Transverse colon (tissue), 4 donors: ENCODE measurements at regions not wholly inside any gene's neighbourhood (a gene's known extent, or its start where the extent isn't known, plus 50 kb on each side); places are given as distances from the start of the nearest gene placed in this dataset.

Source experiments
- DNase-seq: peaks from one replicate; pipeline ENCODE4 v3.0.0-alpha.2; 2019
- H3K27ac ChIP-seq, 4 donors: fragments of 200-600 bp; sonication (generic); 2 replicates each; pipeline ENCODE4 v1.5.1; 2016 to 2018; ENCODE audit warnings: inconsistent platforms in 4 of 4
- H3K27me3 ChIP-seq: fragments of 200-600 bp; sonication (generic); 2 replicates; pipeline ENCODE4 v1.5.1; 2017; ENCODE audit warnings: inconsistent platforms
- H3K36me3 ChIP-seq, 4 donors: fragments of 200-600 bp; sonication (generic); 2 replicates each; pipeline ENCODE4 v1.5.1; 2017 to 2019; ENCODE audit warnings: inconsistent platforms in 4 of 4
- H3K4me1 ChIP-seq, 4 donors: fragments of 200-600 bp; sonication (generic); 2 replicates each; pipeline ENCODE4 v1.5.1; 2017 to 2020; ENCODE audit warnings: inconsistent platforms in 4 of 4
- H3K4me3 ChIP-seq, 4 donors: fragments of 200-600 bp; sonication (generic); 1 replicate in 1 of 4; 2 replicates in 3 of 4; pipeline versions ENCODE4 v1.5.1 to v1.6.1; 2017 to 2019; ENCODE audit warnings: inconsistent platforms in 4 of 4
- H3K9me3 ChIP-seq, 2 donors: fragments of 200-600 bp; sonication (generic); 2 replicates each; pipeline ENCODE4 v1.5.1; 2017 to 2019; ENCODE audit warnings: inconsistent platforms in 2 of 2
- EP300 ChIP-seq: sonication (generic); formaldehyde crosslinking; IDR thresholded peaks from one replicate; pipeline ENCODE4 v1.6.1; 2017; ENCODE audit warnings: antibody characterized with exemption, low read depth
- POLR2A ChIP-seq: fragments of 450-650 bp; IDR thresholded peaks from one replicate; pipeline ENCODE4 v1.6.1; 2016; ENCODE audit warnings: antibody characterized with exemption, mild to moderate bottlenecking, moderate library complexity
- POLR2AphosphoS5 ChIP-seq, 3 donors: sonication (generic); formaldehyde crosslinking; IDR thresholded peaks; one replicate each; pipeline ENCODE4 v1.6.1; 2016; ENCODE audit warnings: antibody characterized with exemption in 3 of 3
- WGBS, 2 donors: methylation state at CpG; one replicate each; pipeline ENCODE4 v1.1.5; 2018; ENCODE audit warnings: low coverage in 1 of 2; 5-methylcytosine and 5-hydroxymethylcytosine counted together
- in situ Hi-C, 4 donors: fragments of 200-750 bp; cut with MboI; loops; one replicate each; pipeline versions ENCODE4 v1.15.0 to v1.15.1; 2017; ENCODE audit warnings: low sequenced_read_pairs in 3 of 4, low pct_ligation_motif_present in 1 of 4, low pct_unique_long_range_greater_than_20kb in 1 of 4
- intact Hi-C: fragments of 100-400 bp; cut with DNase I; formaldehyde crosslinking; loops from one replicate; pipeline ENCODE4 v1.15.1; 2023; ENCODE audit warnings: low total_unique reads
- small RNA-seq, 4 donors: library from RNA; depleted of rRNA; stranded (forward); fragments of <200 nt; gene quantifications; one replicate each; pipeline ENCODE3, GENCODE V24; 2016
- TF ChIP-seq, protein P1 (sequence below), 5 experiments: fragments of 200-600 bp in 3 of 5; fragments of 450-650 bp in 2 of 5; sonication (generic) in 3 of 5; IDR thresholded peaks; 1 replicate in 2 of 5; 2 replicates in 3 of 5; pipeline ENCODE4 v1.5.1; 2016 to 2017; ENCODE audit warnings: antibody characterized with exemption in 5 of 5, inconsistent platforms in 3 of 5, mild to moderate bottlenecking in 2 of 5, moderate library complexity in 1 of 5

- no peaks in the 10 kb centered on the region for H3K36me3 ChIP-seq
- no peak for DNase-seq
- in situ Hi-C loops = no loop called here
- no peak overlapping the region for H3K4me3 ChIP-seq
- no peaks in the 10 kb centered on the region for H3K27me3 ChIP-seq
- WGBS, 2 donors = 67 to 70% methylated on average over 4 to 16 of the region's 16 CpGs
- no peak overlapping the region for H3K27ac ChIP-seq
- H3K9me3 ChIP-seq = no peaks in the 10 kb centered on the region
- TF ChIP-seq, protein P1, sequence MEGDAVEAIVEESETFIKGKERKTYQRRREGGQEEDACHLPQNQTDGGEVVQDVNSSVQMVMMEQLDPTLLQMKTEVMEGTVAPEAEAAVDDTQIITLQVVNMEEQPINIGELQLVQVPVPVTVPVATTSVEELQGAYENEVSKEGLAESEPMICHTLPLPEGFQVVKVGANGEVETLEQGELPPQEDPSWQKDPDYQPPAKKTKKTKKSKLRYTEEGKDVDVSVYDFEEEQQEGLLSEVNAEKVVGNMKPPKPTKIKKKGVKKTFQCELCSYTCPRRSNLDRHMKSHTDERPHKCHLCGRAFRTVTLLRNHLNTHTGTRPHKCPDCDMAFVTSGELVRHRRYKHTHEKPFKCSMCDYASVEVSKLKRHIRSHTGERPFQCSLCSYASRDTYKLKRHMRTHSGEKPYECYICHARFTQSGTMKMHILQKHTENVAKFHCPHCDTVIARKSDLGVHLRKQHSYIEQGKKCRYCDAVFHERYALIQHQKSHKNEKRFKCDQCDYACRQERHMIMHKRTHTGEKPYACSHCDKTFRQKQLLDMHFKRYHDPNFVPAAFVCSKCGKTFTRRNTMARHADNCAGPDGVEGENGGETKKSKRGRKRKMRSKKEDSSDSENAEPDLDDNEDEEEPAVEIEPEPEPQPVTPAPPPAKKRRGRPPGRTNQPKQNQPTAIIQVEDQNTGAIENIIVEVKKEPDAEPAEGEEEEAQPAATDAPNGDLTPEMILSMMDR (IDR thresholded peaks at IDR 0.05) = no peak
- TF ChIP-seq EP300 (no peak), POLR2A (no peak), POLR2AphosphoS5 (IDR thresholded peaks at IDR 0.05) (no peak)
- peaks cover 0 to 6% (median 0%) of the 10 kb centered on the region in 4 donors for H3K4me1 ChIP-seq
- intact Hi-C loops = no loop called here
These were observed 55.3 kb upstream of the HK2 start for GRCh38 chr2:74778381-74779264.

GRCh38 chr2:74779265-74779558 is 54.7 kb upstream of the HK2 start:
- in situ Hi-C loops = no loop called here
- 82 to 86% methylated on average over 1 to 3 of the region's 3 CpGs for WGBS, 2 donors

GRCh38 chr2:74779587-74780135 is 54.3 kb upstream of the HK2 start:
- no peaks in the 10 kb centered on the region for H3K36me3 ChIP-seq
- no peaks in the 10 kb centered on the region for H3K9me3 ChIP-seq
- no peak for DNase-seq
- in situ Hi-C loops (no loop called here), intact Hi-C loops (no loop called here)
- no peak overlapping the region for H3K4me3 ChIP-seq
- no peak overlapping the region for H3K27ac ChIP-seq
- 58 to 60% methylated on average over 4 of the region's 4 CpGs for WGBS, 2 donors
- TF ChIP-seq, protein P1 (IDR thresholded peaks at IDR 0.05) = no peak
- TF ChIP-seq POLR2A = no peak
- no peak for TF ChIP-seq POLR2AphosphoS5 (IDR thresholded peaks at IDR 0.05)
- TF ChIP-seq EP300 = no peak
- peaks cover 0 to 6% (median 0%) of the 10 kb centered on the region in 4 donors for H3K4me1 ChIP-seq
- H3K27me3 ChIP-seq = no peaks in the 10 kb centered on the region

More at GRCh38 chr2:74779265-74779558, 54.7 kb upstream of the HK2 start:
- no peaks in the 10 kb centered on the region for H3K36me3 ChIP-seq
- H3K27me3 ChIP-seq = no peaks in the 10 kb centered on the region
- peaks cover 0 to 6% (median 0%) of the 10 kb centered on the region in 4 donors for H3K4me1 ChIP-seq
- H3K27ac ChIP-seq = no peak overlapping the region
- no peak for TF ChIP-seq EP300
- TF ChIP-seq POLR2A = no peak
- TF ChIP-seq, protein P1 (IDR thresholded peaks at IDR 0.05) = no peak
- no peak for TF ChIP-seq POLR2AphosphoS5 (IDR thresholded peaks at IDR 0.05)
- intact Hi-C loops = no loop called here
- no peak for DNase-seq
- no peaks in the 10 kb centered on the region for H3K9me3 ChIP-seq
- no peak overlapping the region for H3K4me3 ChIP-seq

Small RNA genes lying in the stretch of these regions (small RNA-seq; reads per million reads assigned to genes)
- 0 reads per million in 4 donors for gene AC007387.1
